ENCODE measurements at regions not wholly inside any gene's neighbourhood (a gene's known extent, or its start where the extent isn't known, plus 50 kb on each side); places are given as distances from the start of the nearest gene placed in this dataset.
"Not testable (repeated sequence)": the region's sequence is repeated elsewhere in the genome, so short reads cannot be mapped to it uniquely, and the experiment has no call there.

DNA sequence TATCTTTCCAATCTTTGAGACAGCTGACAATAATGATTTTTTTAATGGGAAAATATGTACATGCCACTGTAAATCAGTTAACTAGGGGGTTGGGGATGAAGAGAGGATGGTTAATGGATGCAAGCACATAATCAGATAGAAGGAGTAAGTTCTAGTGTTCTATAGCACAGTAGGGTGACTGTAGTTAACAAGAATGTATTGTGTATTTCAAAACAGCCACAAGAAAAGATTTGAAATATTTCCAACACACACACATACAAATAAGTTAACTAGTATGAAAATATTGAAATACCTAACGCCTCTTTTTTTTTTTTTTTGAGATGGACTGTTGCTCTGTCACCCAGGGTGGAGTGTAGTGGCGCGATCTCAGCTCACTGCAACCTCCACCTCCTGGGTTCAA, 153.4 kb upstream of the SALL4 start:
- DNase-seq = no peak

DNA sequence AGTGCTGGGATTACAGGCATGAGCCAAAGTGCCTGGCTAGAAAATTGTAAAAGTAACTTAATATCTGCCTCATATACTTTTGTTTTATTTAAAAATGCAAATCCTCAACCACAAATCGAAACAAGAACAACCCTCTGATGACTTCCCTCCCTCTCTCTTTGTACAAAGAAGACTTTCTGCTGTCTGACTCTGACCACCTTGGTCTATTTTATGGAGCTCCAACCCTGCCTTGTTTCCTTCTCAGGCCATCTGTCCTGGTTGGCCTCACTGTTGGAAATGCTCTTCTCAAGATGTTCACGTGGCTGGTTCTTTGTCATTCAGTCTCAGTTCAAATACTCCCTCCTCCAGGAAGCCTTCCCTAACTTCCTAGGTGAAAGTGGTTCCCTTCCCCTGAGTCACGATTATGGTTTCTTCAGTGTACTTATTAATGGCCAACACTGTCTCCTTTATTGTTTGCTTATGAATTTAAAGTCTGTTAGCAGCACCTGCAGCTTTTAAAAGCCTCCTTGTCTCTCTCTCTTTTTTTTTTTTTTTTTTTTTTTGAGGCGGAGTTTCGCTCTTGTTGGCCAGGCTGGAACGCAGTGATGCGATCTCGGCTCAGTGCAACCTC, 151.5 kb upstream of the SALL4 start:
- DNase-seq = no peak

- no peak for DNase-seq
Observed at GRCh38 chr20:51950926-51951325, 148.6 kb upstream of the SALL4 start.

- no peak for DNase-seq
Observed at GRCh38 chr20:51946586-51946985, 144.3 kb upstream of the SALL4 start.

- no peak for DNase-seq
Observed at GRCh38 chr20:51945881-51946280, 143.6 kb upstream of the SALL4 start.

DNA sequence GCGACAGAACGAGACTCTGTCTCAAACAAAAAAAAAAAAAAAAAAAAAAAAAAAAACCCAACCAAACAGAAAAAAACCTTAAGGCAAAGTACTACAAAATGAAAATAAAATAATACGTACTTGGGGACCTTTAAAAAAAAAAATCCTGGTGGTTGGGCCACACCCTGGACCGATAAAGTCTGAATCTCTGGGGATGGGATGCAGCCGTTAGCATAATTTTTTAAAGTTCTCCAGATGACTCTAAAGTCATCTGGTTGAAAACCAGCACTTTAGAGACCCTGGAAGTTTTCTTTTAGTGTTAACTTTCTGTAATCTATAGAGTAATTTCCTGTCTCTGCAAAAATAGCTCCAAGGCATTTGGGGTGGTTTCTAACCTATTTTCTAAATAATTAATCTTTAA, 142.9 kb upstream of the SALL4 start:
- no peak for DNase-seq

GRCh38 chr20:51943761-51944160, 141.4 kb upstream of the SALL4 start:
- no peak for DNase-seq

DNA sequence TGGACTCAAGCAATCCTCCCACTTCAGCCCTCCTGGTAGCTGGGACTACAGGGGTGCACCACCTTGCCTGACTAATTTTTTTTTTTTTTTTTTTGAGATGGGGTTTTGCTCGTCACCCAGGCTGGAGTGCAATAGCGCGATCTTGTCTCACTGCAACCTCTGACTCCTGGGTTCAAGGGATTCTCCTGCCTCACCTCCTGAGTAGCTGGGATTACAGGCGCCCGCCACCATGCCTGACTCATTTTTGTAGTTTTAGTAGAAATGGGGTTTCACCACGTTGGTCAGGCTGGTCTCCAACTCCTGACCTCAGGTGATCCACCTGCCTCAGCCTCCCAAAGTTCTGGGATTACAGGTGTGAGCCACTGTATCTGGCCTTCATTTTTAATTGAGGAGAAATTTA, 141.0 kb upstream of the SALL4 start:
- not testable (repeated sequence) for DNase-seq

DNA sequence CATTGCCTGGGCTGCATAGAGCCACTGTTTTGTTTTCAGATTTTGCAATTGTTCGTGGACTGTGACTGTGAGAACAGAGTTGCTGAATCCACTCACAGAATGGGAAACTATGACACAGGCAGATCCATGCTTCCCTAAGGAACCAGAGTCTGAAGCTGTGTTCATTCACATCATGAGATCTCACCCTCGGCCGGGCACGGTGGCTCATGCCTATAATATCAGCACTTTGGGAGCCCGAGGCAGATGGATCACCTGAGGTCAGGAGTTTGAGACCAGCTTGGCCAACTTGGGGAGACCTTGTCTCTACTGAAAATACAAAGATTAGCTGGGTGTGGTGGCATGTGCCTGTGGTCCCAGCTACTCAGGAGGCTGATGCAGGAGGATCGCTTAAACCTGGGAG, 139.2 kb upstream of the SALL4 start:
- DNase-seq = no peak

DNA sequence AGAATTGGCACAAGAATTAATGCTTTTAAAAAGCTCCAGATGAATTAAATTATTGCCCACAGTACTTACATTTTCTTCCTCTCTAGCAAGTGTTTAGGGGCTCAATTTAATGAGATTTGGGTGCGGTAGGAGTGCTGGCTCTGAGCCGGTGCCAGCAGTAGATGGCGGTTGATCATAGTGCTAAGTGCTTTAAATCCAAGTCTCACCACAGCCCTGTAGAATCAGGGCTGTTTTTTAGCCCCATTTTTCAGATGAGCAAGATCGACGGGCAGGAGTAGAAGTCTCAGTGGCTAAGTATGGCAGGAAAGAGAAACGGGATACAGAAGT, 136.9 kb upstream of the SALL4 start:
- DNase-seq = no peak

DNA sequence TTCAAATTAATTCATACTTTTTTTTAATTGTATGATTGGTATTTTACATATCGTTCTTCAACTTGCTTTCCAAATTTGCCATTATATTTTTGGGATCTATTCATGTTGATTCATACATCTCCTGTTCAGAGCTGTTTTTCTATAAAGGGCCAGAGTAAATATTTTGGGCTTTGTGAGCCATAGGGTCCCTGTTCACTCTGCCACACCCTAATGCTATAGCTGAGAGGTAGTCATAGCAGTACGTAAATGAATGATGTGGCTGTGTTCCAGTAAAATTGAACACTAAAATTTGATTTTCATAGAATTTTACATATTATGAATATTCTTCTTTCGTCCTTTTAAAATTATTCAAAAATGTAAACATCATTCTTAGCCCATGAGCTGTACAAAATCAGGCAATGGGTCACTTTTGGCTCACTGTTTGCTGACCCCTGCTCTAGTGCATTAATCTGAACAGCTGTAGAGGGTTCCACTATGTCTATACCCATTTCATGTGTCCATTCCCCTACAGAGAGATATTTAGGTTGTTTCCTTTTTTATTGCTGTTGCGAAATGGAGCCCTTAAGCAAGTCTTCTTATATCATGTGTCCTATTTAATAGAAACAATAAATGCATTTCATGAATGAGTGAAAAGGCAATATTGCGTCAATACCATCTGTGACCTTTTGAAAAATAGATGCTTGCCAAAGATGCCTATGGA, 136.4 kb upstream of the SALL4 start:
- DNase-seq = no peak

- DNase-seq = no peak
Observed at GRCh38 chr20:51937779-51938178, 135.5 kb upstream of the SALL4 start.

DNA sequence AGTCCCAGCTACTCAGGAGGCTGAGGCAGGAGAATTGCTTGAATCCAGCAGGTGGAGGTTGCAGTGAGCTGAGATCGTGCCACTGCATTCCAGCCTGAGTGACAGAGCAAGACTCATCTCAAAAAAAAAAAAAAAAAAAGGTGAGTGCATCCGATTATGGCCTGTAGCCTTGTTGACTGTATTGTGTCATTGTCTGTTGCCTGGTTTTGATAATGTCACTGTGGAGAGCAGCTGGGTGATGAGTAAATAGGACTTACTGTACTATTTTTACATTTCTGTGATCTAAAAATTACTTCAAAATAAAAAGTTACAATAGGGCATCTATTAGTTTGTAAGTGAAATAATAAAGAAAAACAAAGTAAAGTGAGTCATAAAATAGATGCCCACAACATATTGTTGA, 134.1 kb upstream of the SALL4 start:
- no peak for DNase-seq

GRCh38 chr20:51935003-51935358, 132.7 kb upstream of the SALL4 start:
- DNase-seq = no peak

DNA sequence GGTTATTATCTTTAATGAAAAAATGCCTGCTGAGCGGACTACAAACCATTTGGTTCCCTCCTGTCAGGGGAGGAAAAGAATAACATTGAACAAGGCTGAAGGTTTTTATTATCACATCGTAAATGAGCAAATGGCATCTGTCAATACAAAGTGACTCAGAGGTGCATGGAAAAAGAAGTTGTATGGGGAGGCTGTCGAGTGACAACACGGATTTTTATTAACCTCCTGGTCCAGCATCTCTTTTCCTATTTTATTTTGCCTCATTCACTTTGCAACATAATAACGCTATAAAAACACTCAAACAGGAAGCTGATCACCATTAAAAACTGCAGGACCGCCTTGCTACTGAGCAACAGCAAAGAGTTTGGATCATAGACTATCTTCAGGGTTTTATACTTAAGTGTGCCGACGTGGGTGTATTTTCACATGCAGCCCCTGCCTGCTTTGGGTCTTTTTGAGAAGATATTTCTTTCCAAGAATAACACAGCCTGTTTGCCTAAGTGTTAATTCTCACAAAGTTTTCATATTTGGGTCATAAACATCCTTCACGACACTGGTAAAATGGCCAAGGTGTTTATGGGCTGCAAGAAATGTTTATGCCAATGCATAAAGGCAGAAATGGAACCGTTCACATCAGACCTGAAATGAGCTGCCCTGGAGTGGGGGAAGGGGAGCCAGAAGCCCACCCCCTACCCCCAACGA, 132.1 kb upstream of the SALL4 start:
- no peak for DNase-seq

- DNase-seq = no peak
Observed at GRCh38 chr20:51931371-51931781, 129.1 kb upstream of the SALL4 start.

DNA sequence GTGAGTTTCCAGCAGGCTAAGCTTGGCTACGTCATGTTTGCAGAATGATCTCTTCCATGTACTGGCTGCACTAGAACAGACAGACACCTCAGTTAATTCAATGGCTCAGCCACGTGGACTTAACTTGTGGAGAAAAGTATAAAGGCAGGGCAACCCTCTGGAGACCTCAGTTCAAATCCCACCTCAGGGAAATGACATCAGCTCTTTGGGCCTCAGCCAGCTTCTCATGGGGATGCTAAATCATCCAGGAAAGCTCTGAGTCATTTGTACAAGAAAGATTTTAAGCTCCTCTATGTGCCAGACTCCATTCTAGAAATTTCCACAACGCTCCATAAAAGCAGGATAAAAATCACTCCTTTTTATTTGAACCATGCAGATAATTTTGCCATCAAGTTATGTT, 128.5 kb upstream of the SALL4 start:
- no peak for DNase-seq

DNA sequence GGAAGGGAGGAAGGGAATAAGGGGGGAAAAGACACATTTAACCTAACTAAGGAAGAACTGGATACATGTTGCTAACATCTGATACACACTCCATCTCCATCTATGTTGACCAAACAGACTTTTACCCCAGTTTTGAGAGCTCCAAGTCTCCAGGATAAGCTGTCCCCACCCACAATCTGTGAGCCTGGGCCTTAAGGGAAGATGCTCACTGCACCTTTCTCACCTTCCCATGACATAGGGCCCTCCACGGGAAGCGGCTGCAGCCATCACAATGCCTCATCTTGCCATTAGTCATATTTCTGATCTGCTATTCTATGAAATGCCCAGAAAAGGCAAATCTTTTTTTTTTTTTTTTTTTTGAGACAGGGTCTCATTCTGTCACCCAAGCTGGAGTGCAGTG, 126.6 kb upstream of the SALL4 start:
- DNase-seq = no peak

DNA sequence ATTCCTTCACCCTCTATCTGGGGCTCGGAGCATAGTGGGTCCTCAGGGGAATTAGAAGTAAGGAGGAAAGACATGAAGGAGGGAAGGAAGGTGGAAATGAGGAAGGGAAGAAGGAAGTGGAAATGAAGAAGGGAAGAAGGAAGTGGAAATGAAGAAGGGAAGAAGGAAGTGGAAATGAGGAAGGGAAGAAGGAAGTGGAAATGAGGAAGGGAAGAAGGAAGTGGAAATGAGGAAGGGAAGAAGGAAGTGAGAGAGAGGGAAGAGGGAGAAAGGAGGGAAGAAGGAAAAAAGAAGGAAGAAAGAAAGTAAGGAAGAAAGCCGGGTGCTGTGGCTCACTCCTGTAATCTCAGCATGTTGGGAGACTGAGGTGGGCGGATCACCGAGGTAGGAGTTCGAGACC, 125.6 kb upstream of the SALL4 start:
- not testable (repeated sequence) for DNase-seq

GRCh38 chr20:51926670-51927305, 124.5 kb upstream of the SALL4 start:
- DNase-seq = no peak

GRCh38 chr20:51924509-51924908, 122.2 kb upstream of the SALL4 start:
- DNase-seq = no peak

DNA sequence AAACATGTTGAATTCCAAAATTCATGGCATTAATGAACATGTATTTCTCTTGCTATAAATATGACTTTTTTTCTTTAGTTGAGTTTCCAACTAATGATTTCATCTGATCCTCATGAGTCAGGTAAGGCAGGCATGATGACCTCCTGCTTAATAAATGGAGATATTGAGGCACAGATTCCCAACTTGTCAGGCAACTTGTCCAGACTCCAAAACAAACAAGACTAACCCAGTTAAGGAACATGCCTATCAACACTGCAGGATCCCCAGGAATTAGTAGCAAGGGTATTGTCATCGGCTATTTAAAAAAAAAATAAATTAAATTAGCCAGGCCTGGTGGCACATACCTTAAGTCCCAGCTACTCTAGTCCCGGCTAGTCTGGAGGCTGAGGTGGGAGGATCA, 121.3 kb upstream of the SALL4 start:
- no peak for DNase-seq

DNA sequence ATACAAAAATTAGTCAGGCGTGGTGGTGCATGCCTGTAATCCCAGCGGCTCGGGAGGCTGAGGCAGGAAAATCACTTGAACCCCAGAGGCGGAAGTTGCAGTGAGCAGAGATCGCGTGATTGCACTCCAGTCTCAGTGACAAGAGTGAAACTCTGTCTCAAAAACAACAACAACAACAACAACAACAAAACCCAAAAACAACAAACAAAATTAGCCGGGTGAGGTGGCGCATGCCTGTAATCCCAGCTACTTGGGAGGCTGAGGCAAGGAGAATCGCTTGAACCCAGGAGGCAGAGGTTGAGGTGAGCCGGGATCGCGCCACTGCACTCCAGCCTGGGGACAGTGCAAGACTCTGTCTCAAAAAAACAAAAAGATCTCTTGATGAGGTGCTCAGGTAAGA, 120.5 kb upstream of the SALL4 start:
- not testable (repeated sequence) for DNase-seq

GRCh38 chr20:51918561-51918960, 116.2 kb upstream of the SALL4 start:
- DNase-seq = no peak
